ENCODE measurements at regions not wholly inside any gene's neighbourhood (a gene's known extent, or its start where the extent isn't known, plus 50 kb on each side); places are given as distances from the start of the nearest gene placed in this dataset.
"Not testable (repeated sequence)": the region's sequence is repeated elsewhere in the genome, so short reads cannot be mapped to it uniquely, and the experiment has no call there.

GRCh38 chr5:44531756-44532155 is 142.5 kb upstream of the FGF10 start:
- TF ChIP-seq, protein P1, sequence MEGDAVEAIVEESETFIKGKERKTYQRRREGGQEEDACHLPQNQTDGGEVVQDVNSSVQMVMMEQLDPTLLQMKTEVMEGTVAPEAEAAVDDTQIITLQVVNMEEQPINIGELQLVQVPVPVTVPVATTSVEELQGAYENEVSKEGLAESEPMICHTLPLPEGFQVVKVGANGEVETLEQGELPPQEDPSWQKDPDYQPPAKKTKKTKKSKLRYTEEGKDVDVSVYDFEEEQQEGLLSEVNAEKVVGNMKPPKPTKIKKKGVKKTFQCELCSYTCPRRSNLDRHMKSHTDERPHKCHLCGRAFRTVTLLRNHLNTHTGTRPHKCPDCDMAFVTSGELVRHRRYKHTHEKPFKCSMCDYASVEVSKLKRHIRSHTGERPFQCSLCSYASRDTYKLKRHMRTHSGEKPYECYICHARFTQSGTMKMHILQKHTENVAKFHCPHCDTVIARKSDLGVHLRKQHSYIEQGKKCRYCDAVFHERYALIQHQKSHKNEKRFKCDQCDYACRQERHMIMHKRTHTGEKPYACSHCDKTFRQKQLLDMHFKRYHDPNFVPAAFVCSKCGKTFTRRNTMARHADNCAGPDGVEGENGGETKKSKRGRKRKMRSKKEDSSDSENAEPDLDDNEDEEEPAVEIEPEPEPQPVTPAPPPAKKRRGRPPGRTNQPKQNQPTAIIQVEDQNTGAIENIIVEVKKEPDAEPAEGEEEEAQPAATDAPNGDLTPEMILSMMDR (IDR thresholded peaks at IDR 0.05): not testable (repeated sequence)
- not testable (repeated sequence) for TF ChIP-seq POLR2A (IDR thresholded peaks at IDR 0.05)
